Immature natural killer cell (primary cell): ENCODE measurements at regions not wholly inside any gene's neighbourhood (a gene's known extent, or its start where the extent isn't known, plus 50 kb on each side); places are given as distances from the start of the nearest gene placed in this dataset.
"Not testable (repeated sequence)": the region's sequence is repeated elsewhere in the genome, so short reads cannot be mapped to it uniquely, and the experiment has no call there.

Experiments used
- DNase-seq, 3 donors: peaks; one replicate each; pipeline ENCODE4 v3.0.0; 2022; ENCODE audit warnings: mixed read lengths in 1 of 3
- H3K27ac Mint-ChIP-seq, 6 donors: one replicate each; pipeline ENCODE4 v1.8.0; 2020; ENCODE audit warnings: mixed read lengths in 6 of 6, mild to moderate bottlenecking in 5 of 6, inconsistent platforms in 4 of 6, moderate library complexity in 3 of 6
- H3K27me3 Mint-ChIP-seq, 3 donors: one replicate each; pipeline ENCODE4 v1.8.0; 2020 to 2021; ENCODE audit warnings: low read depth in 3 of 3, mild to moderate bottlenecking in 3 of 3, mixed read lengths in 3 of 3, moderate library complexity in 3 of 3, inconsistent platforms in 1 of 3
- H3K36me3 Mint-ChIP-seq, 3 donors: one replicate each; pipeline ENCODE4 v1.8.0; 2020; ENCODE audit warnings: mixed read lengths in 3 of 3, inconsistent platforms in 2 of 3, mild to moderate bottlenecking in 2 of 3
- H3K4me1 Mint-ChIP-seq, 2 donors: one replicate each; pipeline ENCODE4 v1.8.0; 2020; ENCODE audit warnings: inconsistent platforms in 2 of 2, mild to moderate bottlenecking in 2 of 2, mixed read lengths in 2 of 2, moderate library complexity in 1 of 2
- H3K4me3 Mint-ChIP-seq, 5 donors: one replicate each; pipeline ENCODE4 v1.8.0; 2020; ENCODE audit warnings: mild to moderate bottlenecking in 5 of 5, mixed read lengths in 5 of 5, inconsistent platforms in 3 of 5, moderate library complexity in 3 of 5
- H3K9me3 Mint-ChIP-seq, 6 donors: one replicate each; pipeline ENCODE4 v1.8.0; 2020; ENCODE audit warnings: mild to moderate bottlenecking in 6 of 6, mixed read lengths in 6 of 6, inconsistent platforms in 4 of 6, moderate library complexity in 3 of 6

- Mint-ChIP-seq H3K4me3 (no peak overlapping the region), H3K4me1 (no peaks in the 10 kb centered on the region), H3K27ac (no peak overlapping the region), H3K9me3 (no peaks in the 10 kb centered on the region), H3K36me3 (no peaks in the 10 kb centered on the region), H3K27me3 (peaks cover 2 to 4% (median 3%) of the 10 kb centered on the region in 3 donors)
- no peak for DNase-seq
These were observed 60.0 kb upstream of the HELT start for GRCh38 chr4:184958127-184958922.

GRCh38 chr4:184958923-184959210, 59.4 kb upstream of the HELT start:
- no peak overlapping the region for H3K27ac Mint-ChIP-seq
- H3K9me3 Mint-ChIP-seq = peaks cover 0 to 1% (median 0%) of the 10 kb centered on the region in 6 donors
- H3K36me3 Mint-ChIP-seq = no peaks in the 10 kb centered on the region
- no peak for DNase-seq
- H3K4me1 Mint-ChIP-seq = no peaks in the 10 kb centered on the region
- H3K27me3 Mint-ChIP-seq = peaks cover 3 to 8% (median 5%) of the 10 kb centered on the region in 3 donors
- H3K4me3 Mint-ChIP-seq = no peak overlapping the region

GRCh38 chr4:184959309-184959708, 59.0 kb upstream of the HELT start:
- Mint-ChIP-seq H3K27ac (no peak overlapping the region), H3K27me3 (peaks cover 6 to 12% (median 9%) of the 10 kb centered on the region in 3 donors), H3K9me3 (peaks cover 0 to 2% (median 0%) of the 10 kb centered on the region in 6 donors), H3K4me3 (no peak overlapping the region), H3K4me1 (no peaks in the 10 kb centered on the region), H3K36me3 (no peaks in the 10 kb centered on the region)
- DNase-seq = no peak

GRCh38 chr4:184959786-184960185, 58.5 kb upstream of the HELT start:
- Mint-ChIP-seq H3K4me3 (no peak overlapping the region), H3K4me1 (peaks cover 0 to under 1% of the 10 kb centered on the region in 2 donors), H3K27me3 (peaks cover 10 to 17% (median 14%) of the 10 kb centered on the region in 3 donors), H3K27ac (no peak overlapping the region), H3K9me3 (peaks cover 0 to 3% (median 1%) of the 10 kb centered on the region in 6 donors), H3K36me3 (peaks cover 0 to under 1% (median 0%) of the 10 kb centered on the region in 3 donors)
- no peak for DNase-seq

- peaks cover 0 to 4% (median 0%) of the 10 kb centered on the region in 3 donors for H3K36me3 Mint-ChIP-seq
- H3K27ac Mint-ChIP-seq = no peak overlapping the region
- peaks cover 2 to 6% (median 5%) of the 10 kb centered on the region in 6 donors for H3K9me3 Mint-ChIP-seq
- no peak overlapping the region for H3K4me3 Mint-ChIP-seq
- peaks cover 0 to 4% of the 10 kb centered on the region in 2 donors for H3K4me1 Mint-ChIP-seq
- H3K27me3 Mint-ChIP-seq = peaks cover 18 to 24% (median 19%) of the 10 kb centered on the region in 3 donors
- DNase-seq = no peak
These were observed 57.8 kb upstream of the HELT start for GRCh38 chr4:184960505-184960971.

- Mint-ChIP-seq H3K4me3 (no peak overlapping the region), H3K36me3 (peaks cover 0 to 4% (median 0%) of the 10 kb centered on the region in 3 donors), H3K27ac (no peak overlapping the region), H3K4me1 (peaks cover 0 to 4% of the 10 kb centered on the region in 2 donors), H3K9me3 (peaks cover 2 to 6% (median 5%) of the 10 kb centered on the region in 6 donors), H3K27me3 (peaks cover 23 to 35% (median 26%) of the 10 kb centered on the region in 3 donors)
- DNase-seq = no peak
These were observed 56.6 kb upstream of the HELT start for GRCh38 chr4:184961660-184962059.

GRCh38 chr4:184962125-184962638, 56.1 kb upstream of the HELT start:
- Mint-ChIP-seq H3K4me1 (peaks cover 0 to 4% of the 10 kb centered on the region in 2 donors), H3K4me3 (no peak overlapping the region), H3K27ac (no peak overlapping the region), H3K9me3 (peaks cover 2 to 6% (median 5%) of the 10 kb centered on the region in 6 donors), H3K27me3 (peaks cover 23 to 35% (median 26%) of the 10 kb centered on the region in 3 donors), H3K36me3 (peaks cover 0 to 4% (median 0%) of the 10 kb centered on the region in 3 donors)
- DNase-seq = no peak

GRCh38 chr4:184965230-184966050, 52.9 kb upstream of the HELT start:
- DNase-seq = not testable (repeated sequence)
- peaks cover 41 to 56% (median 42%) of the 10 kb centered on the region in 3 donors for H3K27me3 Mint-ChIP-seq

GRCh38 chr4:184966051-184966691, 52.1 kb upstream of the HELT start:
- H3K27ac Mint-ChIP-seq = peak overlapping the region in 3 of 6 donors; percentile 55 to 98 (median 87)

More at GRCh38 chr4:184965230-184966050, 52.9 kb upstream of the HELT start:
- not testable (repeated sequence) for H3K36me3 Mint-ChIP-seq, H3K4me1 Mint-ChIP-seq
- Mint-ChIP-seq H3K27ac (peak overlapping the region; percentile 91 to 100 (median 96)), H3K4me3 (peak overlapping the region; percentile 81 to 89 (median 83)), H3K9me3 (peaks cover 2 to 11% (median 7%) of the 10 kb centered on the region in 6 donors)

GRCh38 chr4:184967699-184968098, 50.6 kb upstream of the HELT start:
- not testable (repeated sequence) for H3K4me1 Mint-ChIP-seq, H3K36me3 Mint-ChIP-seq
- peak overlapping the region; percentile 45 to 72 (median 63) for H3K4me3 Mint-ChIP-seq
- DNase-seq = peak in 2 of 3 donors; percentile 28 to 46
- H3K27me3 Mint-ChIP-seq = peaks cover 41 to 57% (median 42%) of the 10 kb centered on the region in 3 donors
- H3K9me3 Mint-ChIP-seq = peaks cover 2 to 12% (median 8%) of the 10 kb centered on the region in 6 donors
- peak overlapping the region in 5 of 6 donors; percentile 31 to 99 (median 89) for H3K27ac Mint-ChIP-seq

More at GRCh38 chr4:184966051-184966691, 52.1 kb upstream of the HELT start:
- not testable (repeated sequence) for H3K4me1 Mint-ChIP-seq, H3K36me3 Mint-ChIP-seq
- H3K27me3 Mint-ChIP-seq = peaks cover 41 to 56% (median 44%) of the 10 kb centered on the region in 3 donors
- peak in 2 of 3 donors; percentile 26 to 35 for DNase-seq
- peaks cover 2 to 12% (median 7%) of the 10 kb centered on the region in 6 donors for H3K9me3 Mint-ChIP-seq
- H3K4me3 Mint-ChIP-seq = peak overlapping the region in 1 of 5 donors; percentile 27

- DNase-seq = peak in 2 of 3 donors; percentile 7 to 25
- peaks cover 41 to 58% (median 43%) of the 10 kb centered on the region in 3 donors for H3K27me3 Mint-ChIP-seq
- peaks cover 0 to 7% of the 10 kb centered on the region in 2 donors for H3K4me1 Mint-ChIP-seq
- peaks cover 2 to 12% (median 8%) of the 10 kb centered on the region in 6 donors for H3K9me3 Mint-ChIP-seq
- peaks cover 0 to 4% (median 0%) of the 10 kb centered on the region in 3 donors for H3K36me3 Mint-ChIP-seq
- peak overlapping the region in 3 of 6 donors; percentile 89 to 99 (median 91) for H3K27ac Mint-ChIP-seq
- peak overlapping the region in 2 of 5 donors; percentile 24 to 47 for H3K4me3 Mint-ChIP-seq
These were observed 49.9 kb upstream of the HELT start for GRCh38 chr4:184968366-184968765.
